ENCODE measurements at regions not wholly inside any gene's neighbourhood (a gene's known extent, or its start where the extent isn't known, plus 50 kb on each side); places are given as distances from the start of the nearest gene placed in this dataset.

DNA sequence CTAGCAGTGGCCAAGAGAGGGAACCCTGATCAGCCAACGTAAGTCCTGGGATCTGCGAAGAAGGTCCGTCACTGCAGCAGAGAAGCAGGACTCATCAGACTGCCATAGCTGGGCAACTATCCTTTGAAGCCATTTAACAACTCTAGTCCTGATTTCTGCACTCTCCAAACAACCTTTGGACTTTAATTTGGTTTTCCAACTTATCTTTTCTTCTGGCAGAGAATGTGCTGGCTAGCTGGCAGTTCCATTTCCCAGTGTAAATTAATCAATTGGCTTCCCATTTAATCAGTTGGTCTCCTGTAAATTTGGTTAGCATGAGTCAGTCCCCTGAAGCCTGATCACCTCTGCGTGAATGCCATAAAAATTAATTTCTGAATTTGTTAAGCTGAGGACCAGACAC is 153.7 kb upstream of the GPR101 start:
- TF ChIP-seq POLR2A (IDR thresholded peaks at IDR 0.05; ENCODE audit: low read depth, low read length): no peak
- TF ChIP-seq TAF1 (IDR thresholded peaks at IDR 0.05; ENCODE audit: borderline replicate concordance, low read depth, low read length): no peak

All from GM12892 (cell line).